ENCODE measurements at regions not wholly inside any gene's neighbourhood (a gene's known extent, or its start where the extent isn't known, plus 50 kb on each side); places are given as distances from the start of the nearest gene placed in this dataset.

GRCh38 chr13:107332188-107332587 is 764.3 kb upstream of the ARGLU1 start:
- TF ChIP-seq ZNF426 (tag by site-specific recombination; IDR thresholded peaks at IDR 0.05): no peak
- Histone ChIP-seq H3K9me3 (ENCODE audit: control insufficient read depth, insufficient read depth, low read depth, low read length) (no peaks in the 10 kb centered on the region), H3K4me3 (ENCODE audit: low read depth, low read length) (no peak overlapping the region), H3K27ac (ENCODE audit: extremely low read depth, low read depth, low read length) (no peak overlapping the region), H3K4me1 (ENCODE audit: control insufficient read depth, insufficient read depth, low read length) (no peaks in the 10 kb centered on the region), H3K36me3 (ENCODE audit: control insufficient read depth in 2 of 2, insufficient read depth in 1 of 2, low read length in 2 of 2) (no peaks in the 10 kb centered on the region)
- POLR2A ChIA-PET: no interaction called here
- CTCF ChIA-PET: interaction anchor here (0.9 kb wide), 1 partner anchor 317 kb away, joined by 3 read pairs; no protein-coding TSS in a partner anchor

GRCh38 chr13:107331359-107331758 is 763.4 kb upstream of the ARGLU1 start:
- TF ChIP-seq PRDM4 (tag by site-specific recombination; IDR thresholded peaks at IDR 0.05) (no peak), ZSCAN5A (tag by site-specific recombination; IDR thresholded peaks at IDR 0.05) (no peak), ZNF221 (tag by site-specific recombination; IDR thresholded peaks at IDR 0.05; ENCODE audit: borderline replicate concordance) (no peak), MYNN (tag by site-specific recombination; IDR thresholded peaks at IDR 0.05; ENCODE audit: borderline replicate concordance) (no peak), ZNF548 (tag by site-specific recombination; IDR thresholded peaks at IDR 0.05) (no peak), REPIN1 (tag by site-specific recombination; IDR thresholded peaks at IDR 0.05; ENCODE audit: low read depth) (no peak), ZBTB20 (tag by site-specific recombination; IDR thresholded peaks at IDR 0.05) (no peak), GLIS1 (tag by site-specific recombination; IDR thresholded peaks at IDR 0.05) (no peak), ZNF449 (tag by site-specific recombination; IDR thresholded peaks at IDR 0.05) (no peak), AEBP2 (tag by site-specific recombination; IDR thresholded peaks at IDR 0.05; ENCODE audit: borderline replicate concordance) (no peak), ZFP37 (tag by site-specific recombination; IDR thresholded peaks at IDR 0.05) (no peak)

GRCh38 chr13:107330484-107330883 is 762.5 kb upstream of the ARGLU1 start:
- ChIA-PET CTCF (no interaction called here), POLR2A (no interaction called here)
- Histone ChIP-seq H3K9me3 (ENCODE audit: control insufficient read depth, insufficient read depth, low read depth, low read length) (no peaks in the 10 kb centered on the region), H3K27ac (ENCODE audit: extremely low read depth, low read depth, low read length) (no peak overlapping the region), H3K4me1 (ENCODE audit: control insufficient read depth, insufficient read depth, low read length) (no peaks in the 10 kb centered on the region), H3K4me3 (ENCODE audit: low read depth, low read length) (no peak overlapping the region), H3K36me3 (ENCODE audit: control insufficient read depth in 2 of 2, insufficient read depth in 1 of 2, low read length in 2 of 2) (no peaks in the 10 kb centered on the region)
- TF ChIP-seq ZNF138 (tag by site-specific recombination; IDR thresholded peaks at IDR 0.05; ENCODE audit: borderline replicate concordance): no peak
- TF ChIP-seq ZNF785 (tag by site-specific recombination; IDR thresholded peaks at IDR 0.05): no peak
- TF ChIP-seq ZNF776 (tag by site-specific recombination; IDR thresholded peaks at IDR 0.05; ENCODE audit: borderline replicate concordance): no peak
- TF ChIP-seq ZNF26 (tag by site-specific recombination; IDR thresholded peaks at IDR 0.05): no peak

More at GRCh38 chr13:107331359-107331758, 763.4 kb upstream of the ARGLU1 start:
- H3K4me3 ChIP-seq (ENCODE audit: low read depth, low read length): no peak overlapping the region
- no peak overlapping the region for H3K27ac ChIP-seq (ENCODE audit: extremely low read depth, low read depth, low read length)
- no peaks in the 10 kb centered on the region for H3K4me1 ChIP-seq (ENCODE audit: control insufficient read depth, insufficient read depth, low read length)
- POLR2A ChIA-PET: no interaction called here
- H3K36me3 ChIP-seq (ENCODE audit: control insufficient read depth in 2 of 2, insufficient read depth in 1 of 2, low read length in 2 of 2): no peaks in the 10 kb centered on the region
- CTCF ChIA-PET: no interaction called here
- no peaks in the 10 kb centered on the region for H3K9me3 ChIP-seq (ENCODE audit: control insufficient read depth, insufficient read depth, low read depth, low read length)
